OCI-LY7 (cell line): ENCODE measurements at regions not wholly inside any gene's neighbourhood (a gene's known extent, or its start where the extent isn't known, plus 50 kb on each side); places are given as distances from the start of the nearest gene placed in this dataset.

Experiments used
- BruUV-seq: library from RNA; stranded (reverse); fragments of 400-500 nt; replicated peaks from 2 replicates; lab custom pipeline; 2021; lab: Mats Ljungman, UMichigan
- CTCF ChIA-PET: fragments of 300-600 bp; sonication (Branson Sonifier 250); formaldehyde crosslinking; loops from one replicate; lab custom pipeline; 2022; ENCODE audit warnings: antibody characterized with exemption; ENCODE audit not compliant: unreplicated experiment; lab: Charles Lee
- POLR2A ChIA-PET: fragments of 300-600 bp; sonication (Branson Sonifier 250); formaldehyde crosslinking; loops from one replicate; lab custom pipeline; 2022; ENCODE audit warnings: antibody characterized with exemption; lab: Charles Lee
- DNase-seq: peaks from one replicate; pipeline ENCODE4 v3.0.0-alpha.2; 2015; ENCODE audit warnings: low spot score
- H2AFZ ChIP-seq: fragments of 200-600 bp; sonication (generic), shearing (Covaris generic); 2 replicates; pipeline ENCODE4 v1.6.1; 2014; ENCODE audit warnings: mild to moderate bottlenecking, antibody characterized with exemption, low read length, moderate library complexity
- H3K27ac ChIP-seq: fragments of 200-600 bp; sonication (generic); 2 replicates; pipeline ENCODE4 v1.5.1; 2014; ENCODE audit warnings: mixed run types, low read depth, mild to moderate bottlenecking, moderate library complexity, low read length, inconsistent platforms; ENCODE audit not compliant: poor library complexity, severe bottlenecking
- H3K36me3 ChIP-seq: fragments of 200-600 bp; sonication (generic); 2 replicates; pipeline ENCODE4 v1.6.1; 2014; ENCODE audit warnings: mild to moderate bottlenecking, antibody characterized with exemption, low read length, moderate library complexity, mixed read lengths; ENCODE audit not compliant: insufficient read depth
- H3K4me1 ChIP-seq: fragments of 200-600 bp; sonication (generic); 2 replicates; pipeline ENCODE4 v1.5.1; 2014; ENCODE audit warnings: mild to moderate bottlenecking, low read length; ENCODE audit not compliant: insufficient read depth, poor library complexity, severe bottlenecking
- H3K4me2 ChIP-seq: fragments of 200-600 bp; sonication (generic); 2 replicates; pipeline ENCODE4 v1.6.1; 2014; ENCODE audit warnings: mild to moderate bottlenecking, low read length
- H3K4me3 ChIP-seq: fragments of 200-600 bp; sonication (generic); 2 replicates; pipeline ENCODE4 v1.5.1; 2014; ENCODE audit warnings: mild to moderate bottlenecking, low read depth, low read length; ENCODE audit not compliant: poor library complexity, severe bottlenecking
- H3K79me2 ChIP-seq: fragments of 200-600 bp; sonication (generic); 2 replicates; pipeline ENCODE4 v1.6.1; 2016; ENCODE audit warnings: low read depth, mild to moderate bottlenecking, low read length, moderate library complexity, mixed read lengths; ENCODE audit not compliant: insufficient read depth
- H3K9me2 ChIP-seq: fragments of 200-600 bp; sonication (generic); 2 replicates; pipeline ENCODE4 v1.6.1; 2016; ENCODE audit warnings: mild to moderate bottlenecking, low read length, mixed read lengths; ENCODE audit not compliant: insufficient read depth
- H3K9me3 ChIP-seq: fragments of 200-600 bp; sonication (generic); 2 replicates; pipeline ENCODE4 v1.6.1; 2014; ENCODE audit warnings: mild to moderate bottlenecking, mixed run types, low read length, mixed read lengths
- H4K20me1 ChIP-seq: fragments of 200-600 bp; sonication (generic); 2 replicates; pipeline ENCODE4 v1.6.1; 2014; ENCODE audit warnings: mild to moderate bottlenecking, antibody characterized with exemption, low read length, moderate library complexity, mixed read lengths; ENCODE audit not compliant: insufficient read depth
- CTCF ChIP-seq: fragments of 200-600 bp; sonication (generic); conservative IDR thresholded peaks from 2 replicates; pipeline ENCODE4 v1.5.1; 2014; ENCODE audit warnings: mild to moderate bottlenecking, antibody characterized with exemption, low read length, moderate library complexity, mixed read lengths
- EZH2phosphoT487 ChIP-seq: fragments of 200-600 bp; sonication (generic); IDR thresholded peaks from 2 replicates; pipeline ENCODE4 v1.6.1; 2018; ENCODE audit warnings: low read depth, borderline replicate concordance, mild to moderate bottlenecking, mixed run types, antibody characterized with exemption, low read length, moderate library complexity, mixed read lengths
- intact Hi-C: fragments of 100-400 bp; cut with micrococcal nuclease; formaldehyde crosslinking; loops from one replicate; pipeline ENCODE4 v1.10.0; 2022; ENCODE audit not compliant: unreplicated experiment

- Histone ChIP-seq H3K36me3 (no peaks in the 10 kb centered on the region), H3K9me3 (no peaks in the 10 kb centered on the region), H3K4me3 (no peak overlapping the region), H3K9me2 (no peaks in the 10 kb centered on the region), H2AFZ (no peak overlapping the region), H3K27ac (no peak overlapping the region), H3K4me1 (no peaks in the 10 kb centered on the region), H3K79me2 (no peaks in the 10 kb centered on the region), H3K4me2 (no peak overlapping the region), H4K20me1 (no peaks in the 10 kb centered on the region)
- no peak for DNase-seq
- no TSS peak for BruUV-seq
- intact Hi-C loops: no loop called here
- no peak for TF ChIP-seq EZH2phosphoT487
- TF ChIP-seq CTCF: no peak
- ChIA-PET CTCF (no interaction called here), POLR2A (no interaction called here)
Measured at GRCh38 chr6:50976907-50977306, 158.2 kb downstream of the TFAP2B start.

GRCh38 chr6:50977796-50978195 is 159.1 kb downstream of the TFAP2B start:
- intact Hi-C loops: no loop called here

GRCh38 chr6:50978380-50979170 is 159.9 kb downstream of the TFAP2B start:
- Histone ChIP-seq H4K20me1 (no peaks in the 10 kb centered on the region), H3K9me2 (no peaks in the 10 kb centered on the region), H3K4me1 (no peaks in the 10 kb centered on the region), H3K36me3 (no peaks in the 10 kb centered on the region), H2AFZ (no peak overlapping the region), H3K27ac (no peak overlapping the region), H3K79me2 (no peaks in the 10 kb centered on the region), H3K4me3 (no peak overlapping the region), H3K9me3 (no peaks in the 10 kb centered on the region), H3K4me2 (no peak overlapping the region)
- TF ChIP-seq CTCF: no peak
- TF ChIP-seq EZH2phosphoT487: no peak
- POLR2A ChIA-PET: no interaction called here
- CTCF ChIA-PET: no interaction called here
- no TSS peak for BruUV-seq
- DNase-seq: no peak
- intact Hi-C loops: no loop called here

More at GRCh38 chr6:50977796-50978195, 159.1 kb downstream of the TFAP2B start:
- no TSS peak for BruUV-seq
- Histone ChIP-seq H3K4me3 (no peak overlapping the region), H3K9me2 (no peaks in the 10 kb centered on the region), H3K4me1 (no peaks in the 10 kb centered on the region), H3K4me2 (no peak overlapping the region), H3K79me2 (no peaks in the 10 kb centered on the region), H2AFZ (no peak overlapping the region), H3K36me3 (no peaks in the 10 kb centered on the region), H3K9me3 (no peaks in the 10 kb centered on the region), H4K20me1 (no peaks in the 10 kb centered on the region), H3K27ac (no peak overlapping the region)
- ChIA-PET CTCF (no interaction called here), POLR2A (interaction anchor here (0.6 kb wide), 1 partner anchor 17 kb away, joined by 4 read pairs; no protein-coding TSS in a partner anchor)
- no peak for TF ChIP-seq EZH2phosphoT487
- no peak for DNase-seq
